SU-DHL-6 (cell line): ENCODE measurements at regions not wholly inside any gene's neighbourhood (a gene's known extent, or its start where the extent isn't known, plus 50 kb on each side); places are given as distances from the start of the nearest gene placed in this dataset.

Experiments used
- H2AFZ ChIP-seq: fragments of 200-600 bp; sonication (generic); 2 replicates; pipeline ENCODE4 v1.6.1; 2014; ENCODE audit warnings: low read depth, mild to moderate bottlenecking, moderate library complexity, mixed read lengths, antibody characterized with exemption, low read length; ENCODE audit not compliant: severe bottlenecking
- H3F3A ChIP-seq: fragments of 200-600 bp; shearing (Covaris generic); 2 replicates; pipeline ENCODE4 v1.6.0; 2016; ENCODE audit warnings: antibody characterized with exemption, mild to moderate bottlenecking; ENCODE audit not compliant: insufficient read depth
- H3K27ac ChIP-seq: fragments of 200-600 bp; sonication (generic); 2 replicates; pipeline ENCODE4 v1.5.1; 2016; ENCODE audit warnings: low read depth, mild to moderate bottlenecking, low read length, moderate library complexity, mixed read lengths
- H3K27me3 ChIP-seq: fragments of 200-600 bp; sonication (generic), shearing (Covaris generic); 2 replicates; pipeline ENCODE4 v1.6.0; 2014; ENCODE audit warnings: mild to moderate bottlenecking, low read length
- H3K36me3 ChIP-seq: fragments of 200-600 bp; sonication (generic); 2 replicates; pipeline ENCODE4 v1.6.1; 2014; ENCODE audit warnings: mild to moderate bottlenecking, low read length, mixed read lengths
- H3K4me2 ChIP-seq: fragments of 300-600, 200-600 bp; shearing (Covaris generic), sonication (generic); 2 replicates; pipeline ENCODE4 v1.6.0; 2014; ENCODE audit warnings: low read length, low read depth, mild to moderate bottlenecking; ENCODE audit not compliant: poor library complexity, severe bottlenecking
- H3K4me3 ChIP-seq: fragments of 200-600 bp; sonication (generic); 2 replicates; pipeline ENCODE4 v1.5.1; 2014; ENCODE audit warnings: antibody characterized with exemption, low read length, mild to moderate bottlenecking, mixed read lengths; ENCODE audit not compliant: insufficient read depth, poor library complexity, severe bottlenecking
- H3K79me2 ChIP-seq: fragments of 200-600 bp; sonication (generic); 2 replicates; pipeline ENCODE4 v1.6.1; 2014; ENCODE audit warnings: mild to moderate bottlenecking, low read length, moderate library complexity; ENCODE audit not compliant: insufficient read depth
- H3K9ac ChIP-seq: fragments of 200-600 bp; sonication (generic); 2 replicates; pipeline ENCODE4 v1.7.0; 2014; ENCODE audit warnings: mild to moderate bottlenecking, low read length
- H3K9me2 ChIP-seq: fragments of 200-600 bp; sonication (generic); replicated peaks from 2 replicates; pipeline ENCODE4 v1.6.1; 2014; ENCODE audit warnings: low read length; ENCODE audit not compliant: insufficient read depth
- H3K9me3 ChIP-seq: fragments of 200-600 bp; sonication (generic); 2 replicates; pipeline ENCODE4 v1.6.1; 2014; ENCODE audit warnings: low read length, mixed read lengths; ENCODE audit not compliant: insufficient read depth
- H4K20me1 ChIP-seq: fragments of 200-600 bp; sonication (generic); 2 replicates; pipeline ENCODE4 v1.6.1; 2014; ENCODE audit warnings: low read depth, mild to moderate bottlenecking, antibody characterized with exemption, low read length, moderate library complexity, mixed read lengths
- CTCF ChIP-seq: fragments of 200-600 bp; sonication (generic); IDR thresholded peaks from one replicate; pipeline ENCODE4 v1.5.1; 2017; ENCODE audit warnings: antibody characterized with exemption, mild to moderate bottlenecking, low read length, moderate library complexity; ENCODE audit not compliant: insufficient read depth, poor library complexity, severe bottlenecking
- EZH2phosphoT487 ChIP-seq: fragments of 200-600 bp; sonication (generic), shearing (Covaris generic); conservative IDR thresholded peaks from 2 replicates; pipeline ENCODE4 v1.6.1; 2018; ENCODE audit warnings: mild to moderate bottlenecking, antibody characterized with exemption, low read length, moderate library complexity, mixed read lengths

DNA sequence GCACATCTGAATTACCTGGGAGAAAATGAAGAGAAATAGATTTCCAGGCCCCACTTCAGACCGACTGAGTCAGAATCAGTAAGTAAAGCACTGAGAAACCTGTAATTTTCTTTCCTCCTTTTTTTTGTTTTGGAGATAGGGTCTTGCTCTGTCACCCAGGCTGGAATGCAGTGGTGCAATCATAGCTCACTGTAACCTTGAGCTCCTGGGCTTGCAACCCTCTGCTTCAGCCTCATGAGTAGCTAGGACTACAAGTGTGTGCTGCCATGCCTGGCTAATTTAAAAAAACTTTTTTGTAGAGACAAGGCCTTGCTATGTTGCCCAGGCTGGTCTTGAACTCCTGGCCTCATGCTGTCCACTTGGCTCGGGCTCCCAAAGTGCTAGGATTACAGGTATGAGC, 260.2 kb downstream of the STK31 start:
- Histone ChIP-seq H3K4me3 (no peak overlapping the region), H3K9me2 (no peaks in the 10 kb centered on the region), H3K9me3 (no peaks in the 10 kb centered on the region), H2AFZ (no peak overlapping the region), H3K27ac (no peak overlapping the region), H3K27me3 (no peaks in the 10 kb centered on the region), H4K20me1 (no peaks in the 10 kb centered on the region), H3F3A (no peaks in the 10 kb centered on the region), H3K4me2 (no peak overlapping the region), H3K79me2 (no peaks in the 10 kb centered on the region), H3K9ac (no peak overlapping the region), H3K36me3 (no peaks in the 10 kb centered on the region)
- TF ChIP-seq CTCF (no peak), EZH2phosphoT487 (no peak)

DNA sequence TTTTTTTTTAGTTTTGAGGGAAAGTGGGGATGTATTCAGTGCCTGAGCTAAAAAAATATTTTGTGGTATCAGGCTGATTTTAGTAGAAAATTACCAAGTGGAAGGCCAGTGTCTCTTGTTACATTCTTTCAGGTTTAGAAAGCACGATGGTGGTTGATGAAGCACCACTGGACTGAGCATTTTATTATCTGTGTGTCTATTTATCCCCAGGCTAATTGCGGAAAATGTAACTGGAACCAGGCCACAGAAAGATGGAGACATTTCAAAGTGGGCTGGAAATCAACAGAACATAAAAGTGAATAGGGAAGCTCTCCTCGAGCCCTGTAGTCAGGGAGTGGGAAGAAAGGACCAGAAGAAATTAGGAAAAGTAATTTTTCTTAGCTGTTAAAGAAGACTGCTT, 261.0 kb downstream of the STK31 start:
- Histone ChIP-seq H3F3A (no peaks in the 10 kb centered on the region), H3K27ac (no peak overlapping the region), H3K9ac (no peak overlapping the region), H3K9me3 (no peaks in the 10 kb centered on the region), H3K27me3 (no peaks in the 10 kb centered on the region), H4K20me1 (no peaks in the 10 kb centered on the region), H3K36me3 (no peaks in the 10 kb centered on the region), H3K9me2 (no peaks in the 10 kb centered on the region), H3K4me3 (no peak overlapping the region), H2AFZ (no peak overlapping the region), H3K4me2 (no peak overlapping the region), H3K79me2 (no peaks in the 10 kb centered on the region)
- TF ChIP-seq EZH2phosphoT487 (no peak), CTCF (no peak)

DNA sequence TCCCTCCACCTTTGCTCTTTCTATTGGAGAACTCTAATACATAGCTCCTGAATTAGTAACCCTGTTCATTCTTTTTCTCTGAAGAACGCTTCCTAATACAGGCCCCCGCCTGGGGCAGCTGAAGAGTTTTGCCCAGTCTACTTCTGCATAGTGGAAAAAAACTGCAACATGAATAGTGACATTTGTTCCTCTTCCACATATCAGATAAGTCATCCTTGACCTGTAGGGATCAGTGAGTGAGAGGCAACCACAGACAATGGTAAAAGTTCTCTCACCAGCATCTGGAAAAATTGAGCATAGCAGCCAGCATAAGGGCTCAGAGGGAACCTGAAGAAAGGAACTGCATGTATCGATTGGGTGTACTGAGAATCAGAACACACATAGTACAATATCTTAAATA, 262.0 kb downstream of the STK31 start:
- H3K79me2 ChIP-seq, result no peaks in the 10 kb centered on the region
- TF ChIP-seq CTCF (no peak), EZH2phosphoT487 (no peak)
- no peak overlapping the region for H3K27ac ChIP-seq

GRCh38 chr7:23973264-23973663, 263.2 kb downstream of the STK31 start:
- Histone ChIP-seq H2AFZ (no peak overlapping the region), H3K36me3 (no peaks in the 10 kb centered on the region), H3K9me3 (no peaks in the 10 kb centered on the region), H3K27ac (no peak overlapping the region), H3K79me2 (no peaks in the 10 kb centered on the region), H3K9ac (no peak overlapping the region), H3K9me2 (no peaks in the 10 kb centered on the region), H3K4me3 (no peak overlapping the region), H4K20me1 (no peaks in the 10 kb centered on the region), H3K4me2 (no peak overlapping the region), H3F3A (no peaks in the 10 kb centered on the region), H3K27me3 (no peaks in the 10 kb centered on the region)
- no peak for TF ChIP-seq EZH2phosphoT487
- TF ChIP-seq CTCF, result no peak

More for the DNA sequence above, 262.0 kb downstream of the STK31 start:
- no peak overlapping the region for H3K9ac ChIP-seq
- H3K9me3 ChIP-seq, result no peaks in the 10 kb centered on the region
- H3K27me3 ChIP-seq, result no peaks in the 10 kb centered on the region
- H3K9me2 ChIP-seq, result no peaks in the 10 kb centered on the region
- H2AFZ ChIP-seq, result no peak overlapping the region
- no peaks in the 10 kb centered on the region for H4K20me1 ChIP-seq
- H3F3A ChIP-seq, result no peaks in the 10 kb centered on the region
- no peak overlapping the region for H3K4me3 ChIP-seq
- no peaks in the 10 kb centered on the region for H3K36me3 ChIP-seq
- H3K4me2 ChIP-seq, result no peak overlapping the region
